Tibial artery (tissue), 4 donors: ENCODE measurements at regions not wholly inside any gene's neighbourhood (a gene's known extent, or its start where the extent isn't known, plus 50 kb on each side); places are given as distances from the start of the nearest gene placed in this dataset.

Experiments used
- DNase-seq, 2 donors: peaks; one replicate each; pipeline ENCODE4 v3.0.0-alpha.2; 2019
- H3K27ac ChIP-seq, 2 donors: fragments of 200-600 bp; sonication (generic) in 1 of 2; 1 replicate in 1 of 2; 2 replicates in 1 of 2; pipeline ENCODE4 v1.5.1; 2018 to 2019; ENCODE audit warnings: mild to moderate bottlenecking in 1 of 2
- H3K27me3 ChIP-seq, 2 donors: fragments of 200-600 bp; sonication (generic) in 1 of 2; one replicate each; pipeline versions ENCODE4 v1.5.1 to v1.6.0; 2016 to 2019
- H3K36me3 ChIP-seq, 3 donors: fragments of 200-600 bp; sonication (generic) in 2 of 3; one replicate each; pipeline ENCODE4 v1.5.1; 2016 to 2019; ENCODE audit warnings: mild to moderate bottlenecking in 2 of 3
- H3K4me1 ChIP-seq, 4 donors: fragments of 200-600 bp; sonication (generic) in 2 of 4; 1 replicate in 3 of 4; 2 replicates in 1 of 4; pipeline ENCODE4 v1.5.1; 2016 to 2019
- H3K4me3 ChIP-seq, 2 donors: fragments of 200-600 bp; sonication (generic) in 1 of 2; 1 replicate in 1 of 2; 2 replicates in 1 of 2; pipeline ENCODE4 v1.5.1; 2018 to 2019; ENCODE audit warnings: mild to moderate bottlenecking in 2 of 2
- H3K9me3 ChIP-seq, 3 donors: fragments of 200-600 bp; sonication (generic) in 1 of 3; one replicate each; pipeline ENCODE4 v1.5.1; 2016 to 2019
- CTCF ChIP-seq, 2 experiments: fragments of 200-600 bp in 1 of 2; fragments of 450-650 bp in 1 of 2; IDR thresholded peaks; one replicate each; pipeline ENCODE4 v1.5.1; 2017 to 2019; ENCODE audit warnings: antibody characterized with exemption in 2 of 2, mild to moderate bottlenecking in 1 of 2, moderate library complexity in 1 of 2
- intact Hi-C: fragments of 100-400 bp; cut with DNase I; formaldehyde crosslinking; loops from one replicate; pipeline ENCODE4 v1.15.0; 2023; ENCODE audit warnings: low total_unique reads

GRCh38 chr2:150555611-150556356 is 68.3 kb upstream of the RND3 start:
- intact Hi-C loops, result no loop called here
- Histone ChIP-seq H3K9me3 (no peaks in the 10 kb centered on the region), H3K27ac (no peak overlapping the region), H3K4me3 (no peak overlapping the region), H3K36me3 (no peaks in the 10 kb centered on the region), H3K27me3 (no peaks in the 10 kb centered on the region), H3K4me1 (no peaks in the 10 kb centered on the region)
- DNase-seq, result no peak
- TF ChIP-seq CTCF (IDR thresholded peaks at IDR 0.05), result no peak

- H3K9me3 ChIP-seq, result no peaks in the 10 kb centered on the region
- no peaks in the 10 kb centered on the region for H3K4me1 ChIP-seq
- H3K36me3 ChIP-seq, result no peaks in the 10 kb centered on the region
- DNase-seq, result no peak
- intact Hi-C loops, result no loop called here
- no peak overlapping the region for H3K4me3 ChIP-seq
- H3K27ac ChIP-seq, result no peak overlapping the region
- TF ChIP-seq CTCF (IDR thresholded peaks at IDR 0.05), result no peak
- H3K27me3 ChIP-seq, result no peaks in the 10 kb centered on the region
These were observed 66.6 kb upstream of the RND3 start for GRCh38 chr2:150554046-150554445.

- Histone ChIP-seq H3K4me3 (no peak overlapping the region), H3K36me3 (no peaks in the 10 kb centered on the region), H3K27me3 (no peaks in the 10 kb centered on the region), H3K27ac (no peak overlapping the region), H3K9me3 (no peaks in the 10 kb centered on the region), H3K4me1 (no peaks in the 10 kb centered on the region)
- no peak for DNase-seq
- TF ChIP-seq CTCF (IDR thresholded peaks at IDR 0.05), result no peak
- intact Hi-C loops, result no loop called here
These were observed 64.8 kb upstream of the RND3 start for GRCh38 chr2:150552041-150552820.

- Histone ChIP-seq H3K36me3 (no peaks in the 10 kb centered on the region), H3K4me3 (no peak overlapping the region)
- DNase-seq, result no peak
These were observed 61.9 kb upstream of the RND3 start for GRCh38 chr2:150549381-150549780.

GRCh38 chr2:150548527-150548926 is 61.1 kb upstream of the RND3 start:
- Histone ChIP-seq H3K9me3 (no peaks in the 10 kb centered on the region), H3K4me1 (no peaks in the 10 kb centered on the region), H3K4me3 (no peak overlapping the region), H3K27ac (no peak overlapping the region), H3K36me3 (no peaks in the 10 kb centered on the region), H3K27me3 (no peaks in the 10 kb centered on the region)
- TF ChIP-seq CTCF (IDR thresholded peaks at IDR 0.05), result no peak
- DNase-seq, result no peak
- intact Hi-C loops, result no loop called here

More at GRCh38 chr2:150549381-150549780, 61.9 kb upstream of the RND3 start:
- H3K9me3 ChIP-seq, result no peaks in the 10 kb centered on the region
- intact Hi-C loops, result no loop called here
- no peaks in the 10 kb centered on the region for H3K27me3 ChIP-seq
- no peak overlapping the region for H3K27ac ChIP-seq
- TF ChIP-seq CTCF (IDR thresholded peaks at IDR 0.05), result no peak
- H3K4me1 ChIP-seq, result no peaks in the 10 kb centered on the region
